NB4 (cell line): ENCODE measurements at regions not wholly inside any gene's neighbourhood (a gene's known extent, or its start where the extent isn't known, plus 50 kb on each side); places are given as distances from the start of the nearest gene placed in this dataset.

Experiments
- DNase-seq: peaks from one replicate; pipeline ENCODE4 v3.0.0; 2010; ENCODE audit warnings: low read depth
- H3K4me3 ChIP-seq: one replicate; pipeline ENCODE4 v1.5.1; 2011; ENCODE audit warnings: mild to moderate bottlenecking, low read depth, low read length, moderate library complexity
- CTCF ChIP-seq: IDR thresholded peaks from one replicate; pipeline ENCODE4 v1.5.1; 2012; ENCODE audit warnings: low read depth, low read length
- MAX ChIP-seq: IDR thresholded peaks from 2 replicates; pipeline ENCODE4 v1.6.1; 2011; ENCODE audit warnings: low read depth, low read length
- MYC ChIP-seq: IDR thresholded peaks from 2 replicates; pipeline ENCODE4 v1.6.1; 2011; ENCODE audit warnings: low read depth, low read length
- POLR2A ChIP-seq: IDR thresholded peaks from 2 replicates; pipeline ENCODE4 v1.6.1; 2011; ENCODE audit warnings: mild to moderate bottlenecking; ENCODE audit not compliant: insufficient read length; ENCODE audit errors: extremely low read depth

GRCh38 chr2:215638687-215639086, 202.8 kb upstream of the FN1 start:
- DNase-seq = no peak
- TF ChIP-seq CTCF = no peak
- no peak for TF ChIP-seq POLR2A
- no peak for TF ChIP-seq MAX
- no peak for TF ChIP-seq MYC
- H3K4me3 ChIP-seq = no peak overlapping the region

GRCh38 chr2:215637651-215638050, 201.8 kb upstream of the FN1 start:
- H3K4me3 ChIP-seq = no peak overlapping the region
- TF ChIP-seq POLR2A (no peak), CTCF (no peak), MYC (no peak), MAX (no peak)
- DNase-seq = no peak

- H3K4me3 ChIP-seq = no peak overlapping the region
- DNase-seq = no peak
- no peak for TF ChIP-seq POLR2A
- no peak for TF ChIP-seq MYC
- TF ChIP-seq CTCF = no peak
- TF ChIP-seq MAX = no peak
Measured at GRCh38 chr2:215636816-215637215, 200.9 kb upstream of the FN1 start.

GRCh38 chr2:215635788-215636139, 199.9 kb upstream of the FN1 start:
- DNase-seq = no peak
- TF ChIP-seq MYC = no peak
- no peak for TF ChIP-seq POLR2A
- no peak for TF ChIP-seq MAX
- no peak overlapping the region for H3K4me3 ChIP-seq

GRCh38 chr2:215635071-215635787, 199.4 kb upstream of the FN1 start:
- H3K4me3 ChIP-seq = no peak overlapping the region
- no peak for DNase-seq
- TF ChIP-seq CTCF = no peak
- TF ChIP-seq MYC = no peak
- no peak for TF ChIP-seq MAX
- no peak for TF ChIP-seq POLR2A

GRCh38 chr2:215633360-215633759, 197.5 kb upstream of the FN1 start:
- DNase-seq = no peak
- no peak for TF ChIP-seq MAX
- H3K4me3 ChIP-seq = no peak overlapping the region
